GM12878 (cell line): ENCODE measurements at regions not wholly inside any gene's neighbourhood (a gene's known extent, or its start where the extent isn't known, plus 50 kb on each side); places are given as distances from the start of the nearest gene placed in this dataset.

ENCODE experiments used
- MYB ChIP-seq: fragments of 150-350 bp; IDR thresholded peaks from 2 replicates; pipeline ENCODE4 v1.6.1; 2014; ENCODE audit warnings: mild to moderate bottlenecking, low read depth, low read length, borderline replicate concordance
- NRF1 ChIP-seq: conservative IDR thresholded peaks from 2 replicates; pipeline ENCODE4 v1.6.1; 2011; ENCODE audit warnings: mild to moderate bottlenecking, low read depth, low read length, improper control_type of control experiment
- POLR2AphosphoS5 ChIP-seq: IDR thresholded peaks from 2 replicates; pipeline ENCODE4 v1.6.1; 2011; ENCODE audit warnings: mild to moderate bottlenecking, low read length, inconsistent platforms
- RB1 ChIP-seq: fragments of 450-650 bp; formaldehyde crosslinking; IDR thresholded peaks from 2 replicates; pipeline ENCODE4 v1.6.1; 2017; ENCODE audit warnings: mild to moderate bottlenecking, borderline replicate concordance
- SPI1 ChIP-seq: IDR thresholded peaks from 2 replicates; pipeline ENCODE4 v1.6.1; 2011; ENCODE audit warnings: low read depth, mild to moderate bottlenecking, low read length, moderate library complexity, borderline replicate concordance; ENCODE audit not compliant: insufficient read depth
- TCF12 ChIP-seq: IDR thresholded peaks from 2 replicates; pipeline ENCODE4 v1.6.1; 2011; ENCODE audit warnings: low read depth, mild to moderate bottlenecking, low read length
- ZBED1 ChIP-seq: IDR thresholded peaks from 2 replicates; pipeline ENCODE4 v1.6.1; 2016; ENCODE audit warnings: borderline replicate concordance
- ZNF217 ChIP-seq: fragments of 450-650 bp; IDR thresholded peaks from 2 replicates; pipeline ENCODE4 v1.6.1; 2017; ENCODE audit warnings: antibody characterized with exemption, mild to moderate bottlenecking
- TF ChIP-seq, protein P1 (sequence below): fragments of 450-650 bp; IDR thresholded peaks from 2 replicates; pipeline ENCODE4 v1.6.1; 2016; ENCODE audit warnings: mild to moderate bottlenecking, moderate library complexity, borderline replicate concordance
- TF ChIP-seq, protein P2 (sequence below): fragments of 450-650 bp; IDR thresholded peaks from 2 replicates; pipeline ENCODE4 v1.6.1; 2017; ENCODE audit warnings: mild to moderate bottlenecking, low read depth, inconsistent platforms; ENCODE audit not compliant: poor library complexity, severe bottlenecking
- TF ChIP-seq, protein P3 (sequence below): fragments of 450-650 bp; formaldehyde crosslinking; IDR thresholded peaks from 2 replicates; pipeline ENCODE4 v1.4.0; 2020; ENCODE audit warnings: mild to moderate bottlenecking, moderate library complexity
- TF ChIP-seq, protein P4 (sequence below): fragments of 450-650 bp; IDR thresholded peaks from 2 replicates; pipeline ENCODE4 v1.6.1; 2018; ENCODE audit warnings: borderline replicate concordance, mild to moderate bottlenecking; ENCODE audit not compliant: partially characterized antibody

DNA sequence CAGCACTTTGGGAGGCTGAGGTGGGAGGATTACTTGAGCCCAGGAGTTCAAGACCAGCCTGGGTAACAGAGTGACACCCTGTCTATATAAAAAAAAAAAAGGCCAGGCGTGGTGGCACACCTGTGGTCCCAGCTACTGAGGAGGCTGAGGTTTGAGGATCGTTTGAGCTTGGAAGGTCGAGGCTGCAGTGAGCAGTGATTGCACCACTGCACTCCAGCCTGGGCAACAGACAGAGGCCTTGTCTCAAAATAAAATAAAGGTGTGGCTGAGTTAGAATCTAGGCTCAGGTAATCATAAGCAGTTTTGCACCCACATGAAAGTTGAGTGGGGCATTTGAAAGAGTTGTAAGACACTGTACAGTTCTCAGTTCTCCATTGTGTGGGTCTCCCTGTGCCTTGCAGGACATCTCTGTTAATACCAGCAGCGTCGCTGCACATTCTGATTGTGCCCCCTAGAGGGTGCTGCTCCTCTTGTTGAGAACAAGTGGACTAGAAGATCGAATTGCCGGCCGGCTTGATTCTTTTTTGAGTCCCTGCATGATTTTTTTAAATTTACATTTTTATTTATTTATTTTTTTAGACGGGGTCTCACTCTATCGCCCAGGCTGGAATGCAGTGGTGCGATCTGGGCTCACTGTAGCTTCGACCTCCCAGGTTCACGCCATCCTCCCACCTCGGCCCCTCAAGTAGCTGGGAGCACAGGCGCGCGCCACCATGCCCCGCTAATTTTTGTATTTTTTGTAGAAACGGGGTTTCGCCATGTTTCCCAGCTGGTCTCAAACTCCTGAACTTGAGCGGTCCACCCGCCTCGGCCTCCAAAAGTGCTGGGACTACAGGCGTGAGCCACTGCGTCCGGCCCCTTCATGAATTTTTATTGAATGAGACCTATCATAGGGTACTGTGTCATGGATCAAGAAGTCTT lies 73.6 kb upstream of the RBMX start (continued):
- TF ChIP-seq, protein P1, sequence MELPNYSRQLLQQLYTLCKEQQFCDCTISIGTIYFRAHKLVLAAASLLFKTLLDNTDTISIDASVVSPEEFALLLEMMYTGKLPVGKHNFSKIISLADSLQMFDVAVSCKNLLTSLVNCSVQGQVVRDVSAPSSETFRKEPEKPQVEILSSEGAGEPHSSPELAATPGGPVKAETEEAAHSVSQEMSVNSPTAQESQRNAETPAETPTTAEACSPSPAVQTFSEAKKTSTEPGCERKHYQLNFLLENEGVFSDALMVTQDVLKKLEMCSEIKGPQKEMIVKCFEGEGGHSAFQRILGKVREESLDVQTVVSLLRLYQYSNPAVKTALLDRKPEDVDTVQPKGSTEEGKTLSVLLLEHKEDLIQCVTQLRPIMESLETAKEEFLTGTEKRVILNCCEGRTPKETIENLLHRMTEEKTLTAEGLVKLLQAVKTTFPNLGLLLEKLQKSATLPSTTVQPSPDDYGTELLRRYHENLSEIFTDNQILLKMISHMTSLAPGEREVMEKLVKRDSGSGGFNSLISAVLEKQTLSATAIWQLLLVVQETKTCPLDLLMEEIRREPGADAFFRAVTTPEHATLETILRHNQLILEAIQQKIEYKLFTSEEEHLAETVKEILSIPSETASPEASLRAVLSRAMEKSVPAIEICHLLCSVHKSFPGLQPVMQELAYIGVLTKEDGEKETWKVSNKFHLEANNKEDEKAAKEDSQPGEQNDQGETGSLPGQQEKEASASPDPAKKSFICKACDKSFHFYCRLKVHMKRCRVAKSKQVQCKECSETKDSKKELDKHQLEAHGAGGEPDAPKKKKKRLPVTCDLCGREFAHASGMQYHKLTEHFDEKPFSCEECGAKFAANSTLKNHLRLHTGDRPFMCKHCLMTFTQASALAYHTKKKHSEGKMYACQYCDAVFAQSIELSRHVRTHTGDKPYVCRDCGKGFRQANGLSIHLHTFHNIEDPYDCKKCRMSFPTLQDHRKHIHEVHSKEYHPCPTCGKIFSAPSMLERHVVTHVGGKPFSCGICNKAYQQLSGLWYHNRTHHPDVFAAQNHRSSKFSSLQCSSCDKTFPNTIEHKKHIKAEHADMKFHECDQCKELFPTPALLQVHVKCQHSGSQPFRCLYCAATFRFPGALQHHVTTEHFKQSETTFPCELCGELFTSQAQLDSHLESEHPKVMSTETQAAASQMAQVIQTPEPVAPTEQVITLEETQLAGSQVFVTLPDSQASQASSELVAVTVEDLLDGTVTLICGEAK = no peak
- TF ChIP-seq NRF1 (no peak), POLR2AphosphoS5 (no peak), ZNF217 (no peak), RB1 (no peak), ZBED1 (no peak), TCF12 (no peak), MYB (no peak), SPI1 (peak; percentile 63; the same call in 1 of the 2 replicates)
- TF ChIP-seq, protein P2, sequence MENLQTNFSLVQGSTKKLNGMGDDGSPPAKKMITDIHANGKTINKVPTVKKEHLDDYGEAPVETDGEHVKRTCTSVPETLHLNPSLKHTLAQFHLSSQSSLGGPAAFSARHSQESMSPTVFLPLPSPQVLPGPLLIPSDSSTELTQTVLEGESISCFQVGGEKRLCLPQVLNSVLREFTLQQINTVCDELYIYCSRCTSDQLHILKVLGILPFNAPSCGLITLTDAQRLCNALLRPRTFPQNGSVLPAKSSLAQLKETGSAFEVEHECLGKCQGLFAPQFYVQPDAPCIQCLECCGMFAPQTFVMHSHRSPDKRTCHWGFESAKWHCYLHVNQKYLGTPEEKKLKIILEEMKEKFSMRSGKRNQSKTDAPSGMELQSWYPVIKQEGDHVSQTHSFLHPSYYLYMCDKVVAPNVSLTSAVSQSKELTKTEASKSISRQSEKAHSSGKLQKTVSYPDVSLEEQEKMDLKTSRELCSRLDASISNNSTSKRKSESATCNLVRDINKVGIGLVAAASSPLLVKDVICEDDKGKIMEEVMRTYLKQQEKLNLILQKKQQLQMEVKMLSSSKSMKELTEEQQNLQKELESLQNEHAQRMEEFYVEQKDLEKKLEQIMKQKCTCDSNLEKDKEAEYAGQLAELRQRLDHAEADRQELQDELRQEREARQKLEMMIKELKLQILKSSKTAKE = no peak
- TF ChIP-seq, protein P3, sequence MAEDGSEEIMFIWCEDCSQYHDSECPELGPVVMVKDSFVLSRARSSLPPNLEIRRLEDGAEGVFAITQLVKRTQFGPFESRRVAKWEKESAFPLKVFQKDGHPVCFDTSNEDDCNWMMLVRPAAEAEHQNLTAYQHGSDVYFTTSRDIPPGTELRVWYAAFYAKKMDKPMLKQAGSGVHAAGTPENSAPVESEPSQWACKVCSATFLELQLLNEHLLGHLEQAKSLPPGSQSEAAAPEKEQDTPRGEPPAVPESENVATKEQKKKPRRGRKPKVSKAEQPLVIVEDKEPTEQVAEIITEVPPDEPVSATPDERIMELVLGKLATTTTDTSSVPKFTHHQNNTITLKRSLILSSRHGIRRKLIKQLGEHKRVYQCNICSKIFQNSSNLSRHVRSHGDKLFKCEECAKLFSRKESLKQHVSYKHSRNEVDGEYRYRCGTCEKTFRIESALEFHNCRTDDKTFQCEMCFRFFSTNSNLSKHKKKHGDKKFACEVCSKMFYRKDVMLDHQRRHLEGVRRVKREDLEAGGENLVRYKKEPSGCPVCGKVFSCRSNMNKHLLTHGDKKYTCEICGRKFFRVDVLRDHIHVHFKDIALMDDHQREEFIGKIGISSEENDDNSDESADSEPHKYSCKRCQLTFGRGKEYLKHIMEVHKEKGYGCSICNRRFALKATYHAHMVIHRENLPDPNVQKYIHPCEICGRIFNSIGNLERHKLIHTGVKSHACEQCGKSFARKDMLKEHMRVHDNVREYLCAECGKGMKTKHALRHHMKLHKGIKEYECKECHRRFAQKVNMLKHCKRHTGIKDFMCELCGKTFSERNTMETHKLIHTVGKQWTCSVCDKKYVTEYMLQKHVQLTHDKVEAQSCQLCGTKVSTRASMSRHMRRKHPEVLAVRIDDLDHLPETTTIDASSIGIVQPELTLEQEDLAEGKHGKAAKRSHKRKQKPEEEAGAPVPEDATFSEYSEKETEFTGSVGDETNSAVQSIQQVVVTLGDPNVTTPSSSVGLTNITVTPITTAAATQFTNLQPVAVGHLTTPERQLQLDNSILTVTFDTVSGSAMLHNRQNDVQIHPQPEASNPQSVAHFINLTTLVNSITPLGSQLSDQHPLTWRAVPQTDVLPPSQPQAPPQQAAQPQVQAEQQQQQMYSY (CRISPR knock-in tag) = no peak
- TF ChIP-seq, protein P4, sequence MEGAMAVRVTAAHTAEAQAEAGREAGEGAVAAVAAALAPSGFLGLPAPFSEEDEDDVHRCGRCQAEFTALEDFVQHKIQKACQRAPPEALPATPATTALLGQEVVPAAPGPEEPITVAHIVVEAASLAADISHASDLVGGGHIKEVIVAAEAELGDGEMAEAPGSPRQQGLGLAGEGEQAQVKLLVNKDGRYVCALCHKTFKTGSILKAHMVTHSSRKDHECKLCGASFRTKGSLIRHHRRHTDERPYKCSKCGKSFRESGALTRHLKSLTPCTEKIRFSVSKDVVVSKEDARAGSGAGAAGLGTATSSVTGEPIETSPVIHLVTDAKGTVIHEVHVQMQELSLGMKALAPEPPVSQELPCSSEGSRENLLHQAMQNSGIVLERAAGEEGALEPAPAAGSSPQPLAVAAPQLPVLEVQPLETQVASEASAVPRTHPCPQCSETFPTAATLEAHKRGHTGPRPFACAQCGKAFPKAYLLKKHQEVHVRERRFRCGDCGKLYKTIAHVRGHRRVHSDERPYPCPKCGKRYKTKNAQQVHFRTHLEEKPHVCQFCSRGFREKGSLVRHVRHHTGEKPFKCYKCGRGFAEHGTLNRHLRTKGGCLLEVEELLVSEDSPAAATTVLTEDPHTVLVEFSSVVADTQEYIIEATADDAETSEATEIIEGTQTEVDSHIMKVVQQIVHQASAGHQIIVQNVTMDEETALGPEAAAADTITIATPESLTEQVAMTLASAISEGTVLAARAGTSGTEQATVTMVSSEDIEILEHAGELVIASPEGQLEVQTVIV = no peak
